GM19467 (cell line): ENCODE measurements at regions not wholly inside any gene's neighbourhood (a gene's known extent, or its start where the extent isn't known, plus 50 kb on each side); places are given as distances from the start of the nearest gene placed in this dataset.

Experiments used
- ATAC-seq: cut with Tn5 transposase; IDR thresholded peaks from one replicate; pipeline ENCODE4 v1.9.1; 2021; ENCODE audit warnings: mild to moderate bottlenecking, moderate library complexity; ENCODE audit not compliant: unreplicated experiment

DNA sequence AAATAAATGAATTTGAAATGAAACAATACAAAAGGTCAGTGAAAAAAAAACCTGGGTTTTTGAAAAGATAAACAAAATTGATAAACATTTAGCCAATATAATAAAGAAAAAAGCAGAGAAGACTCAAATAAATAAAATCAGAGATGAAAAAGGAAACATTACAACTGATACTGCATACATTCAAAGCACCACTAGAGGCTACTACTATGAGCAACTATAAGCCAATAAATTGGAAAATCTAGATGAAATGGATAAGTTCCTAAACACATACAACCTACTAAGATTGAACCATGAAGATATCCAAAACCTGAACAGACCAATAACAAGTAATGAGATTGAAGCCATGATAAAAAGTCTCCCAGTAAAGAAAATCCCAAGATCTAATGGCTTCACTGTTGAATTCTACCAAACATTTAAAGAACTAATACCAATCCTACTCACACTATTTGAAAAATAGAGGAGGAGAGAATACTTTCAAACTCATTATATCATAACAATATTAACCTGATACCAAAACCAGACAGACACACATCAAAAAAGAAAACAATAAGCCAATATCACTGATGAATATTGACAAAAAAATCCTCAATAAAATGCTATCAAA, 80.8 kb upstream of the CERS6 start:
- ATAC-seq, result no peak

DNA sequence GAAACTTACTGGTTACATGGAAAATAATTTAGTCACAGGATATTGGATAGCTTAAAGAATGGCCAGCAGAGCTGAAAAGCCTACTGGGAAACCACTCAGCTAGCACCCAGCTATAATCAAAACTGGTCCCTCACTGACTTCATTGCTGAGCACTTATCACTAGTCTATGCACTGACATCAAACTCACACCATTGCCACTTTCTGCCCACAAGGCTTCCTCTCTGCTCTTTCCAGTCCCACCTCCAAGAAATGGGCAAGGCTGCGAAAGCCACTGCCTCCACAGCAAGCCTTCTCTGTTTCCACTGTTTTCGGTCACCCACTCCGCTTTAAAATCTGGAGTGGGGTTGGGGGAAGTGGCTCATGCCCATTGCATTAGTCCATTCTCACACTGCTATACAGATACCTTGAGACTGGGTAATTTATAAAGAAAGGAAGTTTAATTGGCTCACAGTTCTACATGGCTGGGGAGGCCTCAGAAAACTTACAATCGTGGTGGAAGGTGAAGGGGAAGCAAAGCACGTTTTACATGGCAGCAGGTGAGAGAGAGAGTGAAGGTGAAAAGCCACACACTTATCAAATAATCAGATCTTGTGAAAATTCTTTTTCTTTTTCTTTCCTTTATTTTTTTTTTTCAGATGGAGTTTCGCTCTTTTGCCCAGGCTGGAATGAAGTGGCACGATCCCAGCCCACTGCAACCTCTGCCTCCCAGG, 77.0 kb upstream of the CERS6 start:
- ATAC-seq, result no peak

DNA sequence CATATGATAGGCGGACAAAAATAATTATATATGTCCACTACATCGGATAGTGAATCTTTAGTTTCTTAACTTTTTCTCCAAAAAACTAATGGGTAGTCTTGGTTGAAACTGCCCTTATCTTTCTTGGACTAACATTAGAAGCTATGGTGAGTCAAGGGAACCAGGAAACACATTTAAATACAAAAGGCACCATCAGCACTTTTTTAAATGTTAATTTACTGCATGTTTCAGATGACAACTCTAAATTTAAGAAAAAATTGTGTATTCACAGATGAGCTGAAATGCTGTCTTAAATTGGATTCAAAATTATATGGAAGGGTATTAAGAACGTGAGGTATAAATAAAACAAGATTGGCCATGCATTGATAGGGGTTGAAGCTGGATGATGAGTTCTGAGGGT, 75.6 kb upstream of the CERS6 start:
- no peak for ATAC-seq

DNA sequence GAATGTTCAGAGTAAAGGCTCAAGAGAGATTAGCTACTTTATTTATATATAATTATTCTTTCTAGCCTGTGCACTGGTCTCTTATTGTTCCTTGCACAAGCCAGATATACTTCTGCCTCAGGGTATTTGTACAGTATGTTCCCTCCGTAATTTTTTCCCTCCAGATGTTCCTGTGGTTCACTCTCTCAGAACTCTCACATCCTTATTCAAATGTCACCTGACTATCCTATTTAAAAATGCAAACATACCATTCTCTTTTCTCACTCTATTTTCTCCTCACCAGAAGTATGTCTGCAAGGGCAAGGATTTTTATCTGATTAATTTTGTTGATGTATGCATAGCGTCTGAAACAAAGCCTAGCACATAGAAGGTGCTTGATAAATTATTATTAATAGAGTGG, 64.0 kb upstream of the CERS6 start:
- no peak for ATAC-seq

DNA sequence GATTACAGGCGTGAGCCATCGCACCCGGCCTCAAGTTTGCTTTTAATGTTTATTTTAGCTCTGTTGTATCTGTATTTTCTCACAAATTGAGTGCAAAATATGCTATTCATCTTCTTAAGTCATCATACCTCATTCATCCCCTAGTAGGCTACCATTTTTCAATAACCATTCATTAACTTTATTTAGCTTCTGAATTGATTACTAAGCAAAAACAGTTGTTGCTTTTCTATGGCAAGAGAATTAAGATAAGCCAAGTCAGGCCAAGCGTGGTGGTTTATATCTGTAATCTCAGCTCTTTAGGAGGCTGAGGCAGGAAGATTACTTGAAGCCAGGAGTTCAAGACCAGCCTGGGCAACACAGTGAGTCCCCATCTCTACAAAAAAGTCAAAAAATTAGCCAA, 63.3 kb upstream of the CERS6 start:
- no peak for ATAC-seq

DNA sequence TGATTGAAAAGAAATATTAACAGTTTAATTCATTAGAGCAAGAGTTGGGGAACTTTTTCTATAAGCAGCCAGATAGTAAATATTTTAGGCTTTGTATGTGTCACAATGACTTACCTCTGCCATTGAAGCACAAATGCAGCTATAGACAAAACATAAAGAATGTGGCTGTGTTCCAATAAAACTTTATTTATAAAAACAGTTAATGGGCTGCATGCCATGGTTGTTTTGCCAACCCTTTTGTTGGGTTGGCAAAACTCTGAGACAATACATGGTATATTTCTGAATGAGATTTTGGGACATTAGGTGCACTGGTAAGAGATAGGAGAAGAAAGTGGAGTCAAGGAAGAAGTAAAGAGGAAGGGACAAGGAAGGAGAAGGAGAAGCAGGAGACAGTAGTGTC, 61.8 kb upstream of the CERS6 start:
- no peak for ATAC-seq

DNA sequence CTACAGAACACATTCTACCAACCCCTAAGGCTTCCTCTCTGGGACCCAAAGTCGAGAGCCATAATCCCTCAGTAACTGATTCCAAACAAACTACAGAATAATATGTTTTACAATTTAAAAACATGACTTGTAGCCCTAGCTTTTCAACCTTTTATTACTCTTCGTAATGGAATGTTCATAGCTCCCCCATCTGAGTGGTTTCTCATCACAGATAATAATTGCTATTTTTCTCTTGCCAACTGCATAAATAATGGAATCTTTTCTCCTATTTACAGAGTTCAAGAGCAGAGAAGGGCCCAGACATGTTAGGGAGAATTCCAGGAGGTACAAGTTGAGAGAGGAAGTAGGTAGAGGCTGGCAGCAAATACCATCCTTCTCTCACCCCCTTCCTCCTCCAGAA, 59.9 kb upstream of the CERS6 start:
- no peak for ATAC-seq

DNA sequence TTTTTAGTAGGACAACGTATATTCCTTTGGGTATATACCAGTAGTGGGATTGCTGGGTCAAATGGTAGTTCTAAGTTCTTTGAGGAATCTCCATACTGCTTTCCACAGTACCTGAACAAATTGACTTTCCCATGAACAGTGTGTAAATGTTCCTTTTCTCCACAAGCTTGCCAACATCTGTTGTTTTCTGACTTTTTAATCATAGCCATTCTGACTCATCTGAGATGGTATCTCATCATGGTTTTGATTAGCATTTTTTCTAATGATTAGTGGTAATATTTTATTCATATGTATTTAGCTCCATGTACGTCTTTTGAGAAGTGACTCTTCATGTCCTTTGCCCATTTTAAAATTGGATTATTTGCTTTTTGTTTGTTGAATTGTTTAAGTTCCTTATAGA, 58.4 kb upstream of the CERS6 start:
- ATAC-seq, result no peak

DNA sequence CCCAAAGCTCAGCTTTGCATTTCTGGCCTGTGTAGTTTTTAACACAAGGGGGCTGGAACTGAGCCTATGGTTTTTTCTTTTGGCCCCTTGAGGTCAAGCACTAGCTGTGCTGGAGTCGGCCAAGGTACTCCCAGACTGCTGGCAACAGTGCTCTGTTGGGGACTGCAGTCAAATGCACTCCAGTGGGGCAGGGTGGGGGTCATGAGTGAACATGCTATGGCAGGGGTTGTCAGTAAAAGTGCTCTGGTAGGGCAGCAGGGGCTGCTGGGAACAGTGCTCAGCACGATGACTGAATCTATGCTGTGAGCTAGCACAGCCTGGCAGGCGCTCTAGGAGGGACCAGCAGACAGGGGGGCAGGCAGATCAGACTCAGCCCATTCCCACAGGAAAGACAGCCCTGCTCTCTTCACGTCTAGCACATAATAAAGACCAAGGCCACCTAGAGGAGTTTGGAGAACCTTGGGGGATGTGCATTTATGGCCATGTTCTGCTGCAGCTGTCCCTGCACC, 55.0 kb upstream of the CERS6 start:
- ATAC-seq, result no peak

DNA sequence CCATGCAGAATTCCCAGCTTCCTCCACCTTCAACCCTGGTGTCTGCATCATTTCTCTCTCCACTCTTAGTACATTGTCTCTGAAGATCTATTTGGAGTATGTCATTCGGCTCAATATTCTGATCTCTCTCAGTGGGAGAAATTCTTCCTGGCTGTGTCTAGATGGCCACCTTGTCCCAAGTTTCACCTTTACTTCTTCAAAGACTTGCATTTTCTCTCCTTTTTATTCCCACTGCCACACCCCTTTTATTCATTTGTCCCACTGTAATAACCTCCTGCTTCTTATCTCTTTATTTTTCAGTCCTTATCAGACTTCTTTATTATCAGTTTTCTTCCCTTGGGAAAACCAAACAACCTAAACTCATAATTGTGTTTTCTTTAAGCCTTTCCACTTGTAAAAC, 54.3 kb upstream of the CERS6 start:
- no peak for ATAC-seq

DNA sequence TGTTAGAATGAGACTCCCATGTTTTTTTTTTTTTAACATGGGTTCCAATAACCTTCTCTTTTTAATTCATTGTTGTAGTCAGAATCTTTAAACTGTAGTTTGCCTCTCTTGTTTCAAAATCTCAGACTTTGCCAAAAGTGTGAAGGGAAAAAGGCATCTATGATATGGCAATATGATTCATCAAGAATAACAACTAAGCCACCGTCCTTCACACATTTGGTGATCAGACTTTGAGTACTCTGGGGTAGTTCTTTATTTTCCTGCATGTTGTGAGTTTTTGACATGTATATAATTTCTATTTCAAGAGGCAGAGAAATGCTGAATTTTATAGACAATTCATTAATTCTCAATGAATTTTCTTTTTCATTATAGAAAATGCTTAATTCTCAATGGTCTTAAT, 53.5 kb upstream of the CERS6 start:
- ATAC-seq, result no peak

DNA sequence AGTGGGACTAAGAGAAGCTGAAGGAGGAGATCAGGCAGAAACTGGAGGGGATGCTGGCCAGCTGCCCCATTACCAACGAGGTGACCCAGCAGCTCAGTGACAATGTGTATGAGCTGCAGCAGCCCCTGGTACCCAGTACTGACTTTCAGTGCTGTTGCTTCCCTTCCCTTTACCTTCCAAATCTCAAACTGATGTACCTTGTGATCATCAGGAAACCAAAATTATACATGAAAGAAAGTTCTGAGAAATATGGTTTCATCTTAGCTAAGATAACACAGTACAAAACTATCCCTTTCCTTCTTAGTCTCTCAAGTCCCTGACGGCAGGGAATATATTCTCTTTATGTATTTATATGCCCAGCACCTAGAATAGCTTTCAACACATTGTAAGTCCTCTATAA, 52.3 kb upstream of the CERS6 start:
- ATAC-seq, result no peak

DNA sequence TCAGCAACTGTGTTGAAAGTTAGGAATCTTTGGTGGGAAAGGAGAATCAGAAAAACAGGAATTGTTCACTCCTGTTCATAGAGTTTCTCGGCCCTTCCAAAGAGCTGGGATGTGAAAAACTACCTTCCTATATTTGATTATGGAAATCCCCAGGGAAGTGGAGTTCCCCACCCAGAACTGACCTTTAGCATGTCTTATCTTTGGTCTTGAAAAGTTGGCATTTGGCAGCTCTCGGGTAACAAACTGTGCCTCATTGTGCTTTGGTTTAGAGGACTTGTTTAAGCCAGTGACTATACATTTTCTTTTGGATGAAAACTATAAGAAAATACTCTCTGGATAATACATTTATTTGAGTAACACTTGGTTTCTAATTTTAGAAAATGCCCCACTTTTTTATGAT, 51.3 kb upstream of the CERS6 start:
- ATAC-seq, result no peak
